ENCODE measurements at regions not wholly inside any gene's neighbourhood (a gene's known extent, or its start where the extent isn't known, plus 50 kb on each side); places are given as distances from the start of the nearest gene placed in this dataset.

- TF ChIP-seq, protein P1, sequence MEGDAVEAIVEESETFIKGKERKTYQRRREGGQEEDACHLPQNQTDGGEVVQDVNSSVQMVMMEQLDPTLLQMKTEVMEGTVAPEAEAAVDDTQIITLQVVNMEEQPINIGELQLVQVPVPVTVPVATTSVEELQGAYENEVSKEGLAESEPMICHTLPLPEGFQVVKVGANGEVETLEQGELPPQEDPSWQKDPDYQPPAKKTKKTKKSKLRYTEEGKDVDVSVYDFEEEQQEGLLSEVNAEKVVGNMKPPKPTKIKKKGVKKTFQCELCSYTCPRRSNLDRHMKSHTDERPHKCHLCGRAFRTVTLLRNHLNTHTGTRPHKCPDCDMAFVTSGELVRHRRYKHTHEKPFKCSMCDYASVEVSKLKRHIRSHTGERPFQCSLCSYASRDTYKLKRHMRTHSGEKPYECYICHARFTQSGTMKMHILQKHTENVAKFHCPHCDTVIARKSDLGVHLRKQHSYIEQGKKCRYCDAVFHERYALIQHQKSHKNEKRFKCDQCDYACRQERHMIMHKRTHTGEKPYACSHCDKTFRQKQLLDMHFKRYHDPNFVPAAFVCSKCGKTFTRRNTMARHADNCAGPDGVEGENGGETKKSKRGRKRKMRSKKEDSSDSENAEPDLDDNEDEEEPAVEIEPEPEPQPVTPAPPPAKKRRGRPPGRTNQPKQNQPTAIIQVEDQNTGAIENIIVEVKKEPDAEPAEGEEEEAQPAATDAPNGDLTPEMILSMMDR (IDR thresholded peaks at IDR 0.05; ENCODE audit: insufficient read depth, low read length, poor library complexity, severe bottlenecking) = no peak
- TF ChIP-seq EZH2phosphoT487 (conservative IDR thresholded peaks at IDR 0.05; ENCODE audit: low read length) = no peak
Observed at GRCh38 chr7:120114626-120115025, 158.3 kb upstream of the KCND2 start.
